SW 1271 (cell line): ENCODE measurements at regions not wholly inside any gene's neighbourhood (a gene's known extent, or its start where the extent isn't known, plus 50 kb on each side); places are given as distances from the start of the nearest gene placed in this dataset.

ENCODE experiments used
- DNase-seq, 2 experiments: peaks; one replicate each; lab custom pipeline; 2025; lab: John Stamatoyannopoulos, UW

- no peak for DNase-seq
Measured at GRCh38 chr5:68482199-68482598, 266.6 kb downstream of the PIK3R1 start.

GRCh38 chr5:68484307-68485068 lies 268.9 kb downstream of the PIK3R1 start:
- no peak for DNase-seq

- no peak for DNase-seq
Measured at GRCh38 chr5:68489556-68489955, 274.0 kb downstream of the PIK3R1 start.

GRCh38 chr5:68490406-68490805 lies 274.9 kb downstream of the PIK3R1 start:
- no peak for DNase-seq

- no peak for DNase-seq
Measured at GRCh38 chr5:68494771-68495170, 279.2 kb downstream of the PIK3R1 start.

GRCh38 chr5:68499987-68500386 lies 284.4 kb downstream of the PIK3R1 start:
- no peak for DNase-seq

GRCh38 chr5:68500813-68501212 lies 285.3 kb downstream of the PIK3R1 start:
- no peak for DNase-seq

- DNase-seq: no peak
Measured at GRCh38 chr5:68502531-68502930, 287.0 kb downstream of the PIK3R1 start.

GRCh38 chr5:68504306-68504705 lies 288.8 kb downstream of the PIK3R1 start:
- DNase-seq: no peak

- no peak for DNase-seq
Measured at GRCh38 chr5:68505917-68506860, 290.6 kb downstream of the PIK3R1 start.

GRCh38 chr5:68515514-68515913 lies 300.0 kb downstream of the PIK3R1 start:
- DNase-seq: no peak

GRCh38 chr5:68518286-68518685 lies 302.7 kb downstream of the PIK3R1 start:
- no peak for DNase-seq

- no peak for DNase-seq
Measured at GRCh38 chr5:68519143-68519542, 303.6 kb downstream of the PIK3R1 start.

- DNase-seq: no peak
Measured at GRCh38 chr5:68521776-68522175, 306.2 kb downstream of the PIK3R1 start.

GRCh38 chr5:68522863-68523262 lies 307.3 kb downstream of the PIK3R1 start:
- no peak for DNase-seq

- no peak for DNase-seq
Measured at GRCh38 chr5:68528821-68529273, 313.3 kb downstream of the PIK3R1 start.

GRCh38 chr5:68529581-68529980 lies 314.0 kb downstream of the PIK3R1 start:
- DNase-seq: no peak

- no peak for DNase-seq
Measured at GRCh38 chr5:68531970-68532369, 316.4 kb downstream of the PIK3R1 start.

GRCh38 chr5:68533051-68533450 lies 317.5 kb downstream of the PIK3R1 start:
- no peak for DNase-seq

GRCh38 chr5:68533571-68534084 lies 318.1 kb downstream of the PIK3R1 start:
- DNase-seq: no peak

- DNase-seq: no peak
Measured at GRCh38 chr5:68534131-68534940, 318.8 kb downstream of the PIK3R1 start.
